ENCODE measurements at regions not wholly inside any gene's neighbourhood (a gene's known extent, or its start where the extent isn't known, plus 50 kb on each side); places are given as distances from the start of the nearest gene placed in this dataset.

- no peak for DNase-seq (ENCODE audit: low read depth)
These were observed 208.9 kb downstream of the ASB1 start for GRCh38 chr2:238635647-238636051.

- no peak for DNase-seq (ENCODE audit: low read depth)
These were observed 209.7 kb downstream of the ASB1 start for GRCh38 chr2:238636269-238637073.

- DNase-seq (ENCODE audit: low read depth), result no peak
These were observed 209.5 kb upstream of the TWIST2 start for GRCh38 chr2:238638100-238638981.

- DNase-seq (ENCODE audit: low read depth), result no peak
These were observed 208.8 kb upstream of the TWIST2 start for GRCh38 chr2:238638982-238639628.

GRCh38 chr2:238640486-238640885 is 207.4 kb upstream of the TWIST2 start:
- DNase-seq (ENCODE audit: low read depth), result no peak

- no peak for DNase-seq (ENCODE audit: low read depth)
These were observed 204.9 kb upstream of the TWIST2 start for GRCh38 chr2:238642973-238643372.

- DNase-seq (ENCODE audit: low read depth), result no peak
These were observed 204.4 kb upstream of the TWIST2 start for GRCh38 chr2:238643400-238643907.

- DNase-seq (ENCODE audit: low read depth), result no peak
These were observed 203.5 kb upstream of the TWIST2 start for GRCh38 chr2:238644095-238645081.

GRCh38 chr2:238645095-238645494 is 202.8 kb upstream of the TWIST2 start:
- no peak for DNase-seq (ENCODE audit: low read depth)

- DNase-seq (ENCODE audit: low read depth), result no peak
These were observed 202.2 kb upstream of the TWIST2 start for GRCh38 chr2:238645716-238646115.

- no peak for DNase-seq (ENCODE audit: low read depth)
These were observed 201.6 kb upstream of the TWIST2 start for GRCh38 chr2:238646281-238646680.

- DNase-seq (ENCODE audit: low read depth), result no peak
These were observed 201.1 kb upstream of the TWIST2 start for GRCh38 chr2:238646803-238647202.

- DNase-seq (ENCODE audit: low read depth), result no peak
These were observed 198.8 kb upstream of the TWIST2 start for GRCh38 chr2:238649123-238649522.

GRCh38 chr2:238649936-238650518 is 197.9 kb upstream of the TWIST2 start:
- no peak for DNase-seq (ENCODE audit: low read depth)

- DNase-seq (ENCODE audit: low read depth), result no peak
These were observed 197.3 kb upstream of the TWIST2 start for GRCh38 chr2:238650536-238650935.

- DNase-seq (ENCODE audit: low read depth), result no peak
These were observed 196.4 kb upstream of the TWIST2 start for GRCh38 chr2:238651306-238652052.

GRCh38 chr2:238652053-238652770 is 195.7 kb upstream of the TWIST2 start:
- DNase-seq (ENCODE audit: low read depth), result no peak

- no peak for DNase-seq (ENCODE audit: low read depth)
These were observed 195.1 kb upstream of the TWIST2 start for GRCh38 chr2:238652771-238653157.

GRCh38 chr2:238653431-238654109 is 194.3 kb upstream of the TWIST2 start:
- DNase-seq (ENCODE audit: low read depth), result no peak

All from activated T-helper 1 cell treated with Interleukin-2 at 50 U/mL for 16 hours (primary cell).